OCI-LY7 (cell line): ENCODE measurements at regions not wholly inside any gene's neighbourhood (a gene's known extent, or its start where the extent isn't known, plus 50 kb on each side); places are given as distances from the start of the nearest gene placed in this dataset.

Experiments
- BruUV-seq: library from RNA; stranded (reverse); fragments of 400-500 nt; replicated peaks from 2 replicates; lab custom pipeline; 2021; lab: Mats Ljungman, UMichigan
- CTCF ChIA-PET: fragments of 300-600 bp; sonication (Branson Sonifier 250); formaldehyde crosslinking; loops from one replicate; lab custom pipeline; 2022; ENCODE audit warnings: antibody characterized with exemption; ENCODE audit not compliant: unreplicated experiment; lab: Charles Lee
- POLR2A ChIA-PET: fragments of 300-600 bp; sonication (Branson Sonifier 250); formaldehyde crosslinking; loops from one replicate; lab custom pipeline; 2022; ENCODE audit warnings: antibody characterized with exemption; lab: Charles Lee
- DNase-seq: peaks from one replicate; pipeline ENCODE4 v3.0.0-alpha.2; 2015; ENCODE audit warnings: low spot score
- H2AFZ ChIP-seq: fragments of 200-600 bp; sonication (generic), shearing (Covaris generic); 2 replicates; pipeline ENCODE4 v1.6.1; 2014; ENCODE audit warnings: mild to moderate bottlenecking, antibody characterized with exemption, low read length, moderate library complexity
- H3K27ac ChIP-seq: fragments of 200-600 bp; sonication (generic); 2 replicates; pipeline ENCODE4 v1.5.1; 2014; ENCODE audit warnings: mixed run types, low read depth, mild to moderate bottlenecking, moderate library complexity, low read length, inconsistent platforms; ENCODE audit not compliant: poor library complexity, severe bottlenecking
- H3K36me3 ChIP-seq: fragments of 200-600 bp; sonication (generic); 2 replicates; pipeline ENCODE4 v1.6.1; 2014; ENCODE audit warnings: mild to moderate bottlenecking, antibody characterized with exemption, low read length, moderate library complexity, mixed read lengths; ENCODE audit not compliant: insufficient read depth
- H3K4me1 ChIP-seq: fragments of 200-600 bp; sonication (generic); 2 replicates; pipeline ENCODE4 v1.5.1; 2014; ENCODE audit warnings: mild to moderate bottlenecking, low read length; ENCODE audit not compliant: insufficient read depth, poor library complexity, severe bottlenecking
- H3K4me2 ChIP-seq: fragments of 200-600 bp; sonication (generic); 2 replicates; pipeline ENCODE4 v1.6.1; 2014; ENCODE audit warnings: mild to moderate bottlenecking, low read length
- H3K4me3 ChIP-seq: fragments of 200-600 bp; sonication (generic); 2 replicates; pipeline ENCODE4 v1.5.1; 2014; ENCODE audit warnings: mild to moderate bottlenecking, low read depth, low read length; ENCODE audit not compliant: poor library complexity, severe bottlenecking
- H3K79me2 ChIP-seq: fragments of 200-600 bp; sonication (generic); 2 replicates; pipeline ENCODE4 v1.6.1; 2016; ENCODE audit warnings: low read depth, mild to moderate bottlenecking, low read length, moderate library complexity, mixed read lengths; ENCODE audit not compliant: insufficient read depth
- H3K9me2 ChIP-seq: fragments of 200-600 bp; sonication (generic); 2 replicates; pipeline ENCODE4 v1.6.1; 2016; ENCODE audit warnings: mild to moderate bottlenecking, low read length, mixed read lengths; ENCODE audit not compliant: insufficient read depth
- H3K9me3 ChIP-seq: fragments of 200-600 bp; sonication (generic); 2 replicates; pipeline ENCODE4 v1.6.1; 2014; ENCODE audit warnings: mild to moderate bottlenecking, mixed run types, low read length, mixed read lengths
- H4K20me1 ChIP-seq: fragments of 200-600 bp; sonication (generic); 2 replicates; pipeline ENCODE4 v1.6.1; 2014; ENCODE audit warnings: mild to moderate bottlenecking, antibody characterized with exemption, low read length, moderate library complexity, mixed read lengths; ENCODE audit not compliant: insufficient read depth
- EZH2phosphoT487 ChIP-seq: fragments of 200-600 bp; sonication (generic); IDR thresholded peaks from 2 replicates; pipeline ENCODE4 v1.6.1; 2018; ENCODE audit warnings: low read depth, borderline replicate concordance, mild to moderate bottlenecking, mixed run types, antibody characterized with exemption, low read length, moderate library complexity, mixed read lengths
- intact Hi-C: fragments of 100-400 bp; cut with micrococcal nuclease; formaldehyde crosslinking; loops from one replicate; pipeline ENCODE4 v1.10.0; 2022; ENCODE audit not compliant: unreplicated experiment
- TF ChIP-seq, protein P1 (sequence below): fragments of 200-600 bp; sonication (generic); conservative IDR thresholded peaks from 2 replicates; pipeline ENCODE4 v1.5.1; 2014; ENCODE audit warnings: mild to moderate bottlenecking, antibody characterized with exemption, low read length, moderate library complexity, mixed read lengths

GRCh38 chr17:71461498-71462169 lies 659.2 kb upstream of the SOX9 start:
- Histone ChIP-seq H2AFZ (peak overlapping the region; percentile 41; the same call in 1 of the 2 replicates), H3K9me2 (no peaks in the 10 kb centered on the region), H3K36me3 (no peaks in the 10 kb centered on the region), H3K4me3 (no peak overlapping the region), H3K9me3 (no peaks in the 10 kb centered on the region), H3K4me2 (no peak overlapping the region), H3K4me1 (no peaks in the 10 kb centered on the region), H3K27ac (no peak overlapping the region), H4K20me1 (no peaks in the 10 kb centered on the region), H3K79me2 (no peaks in the 10 kb centered on the region)
- BruUV-seq = no TSS peak
- no peak for DNase-seq
- intact Hi-C loops = loop anchor here (1.0 to 10.0 kb wide), 2 partner anchors 377 to 694 kb away; no protein-coding TSS in a partner anchor
- TF ChIP-seq, protein P1, sequence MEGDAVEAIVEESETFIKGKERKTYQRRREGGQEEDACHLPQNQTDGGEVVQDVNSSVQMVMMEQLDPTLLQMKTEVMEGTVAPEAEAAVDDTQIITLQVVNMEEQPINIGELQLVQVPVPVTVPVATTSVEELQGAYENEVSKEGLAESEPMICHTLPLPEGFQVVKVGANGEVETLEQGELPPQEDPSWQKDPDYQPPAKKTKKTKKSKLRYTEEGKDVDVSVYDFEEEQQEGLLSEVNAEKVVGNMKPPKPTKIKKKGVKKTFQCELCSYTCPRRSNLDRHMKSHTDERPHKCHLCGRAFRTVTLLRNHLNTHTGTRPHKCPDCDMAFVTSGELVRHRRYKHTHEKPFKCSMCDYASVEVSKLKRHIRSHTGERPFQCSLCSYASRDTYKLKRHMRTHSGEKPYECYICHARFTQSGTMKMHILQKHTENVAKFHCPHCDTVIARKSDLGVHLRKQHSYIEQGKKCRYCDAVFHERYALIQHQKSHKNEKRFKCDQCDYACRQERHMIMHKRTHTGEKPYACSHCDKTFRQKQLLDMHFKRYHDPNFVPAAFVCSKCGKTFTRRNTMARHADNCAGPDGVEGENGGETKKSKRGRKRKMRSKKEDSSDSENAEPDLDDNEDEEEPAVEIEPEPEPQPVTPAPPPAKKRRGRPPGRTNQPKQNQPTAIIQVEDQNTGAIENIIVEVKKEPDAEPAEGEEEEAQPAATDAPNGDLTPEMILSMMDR = no peak
- TF ChIP-seq EZH2phosphoT487 = no peak
- ChIA-PET POLR2A (interaction anchor here (0.5 to 1.4 kb wide), 5 partner anchors 9 to 326 kb away, joined by 3 to 4 read pairs (median 3); no protein-coding TSS in a partner anchor), CTCF (no interaction called here)

- POLR2A ChIA-PET = interaction anchor here (0.7 kb wide), 1 partner anchor 622 kb away, joined by 3 read pairs; no protein-coding TSS in a partner anchor
- H3K27ac ChIP-seq = no peak overlapping the region
- intact Hi-C loops = loop anchor here (10.0 kb wide), 1 partner anchor 379 kb away; no protein-coding TSS in a partner anchor
- no TSS peak for BruUV-seq
- H3K9me2 ChIP-seq = 0 out of 2 replicates have a peak, but pooled peaks cover 7% of the 10 kb centered on the region
- TF ChIP-seq, protein P1 = no peak
- no peak for TF ChIP-seq EZH2phosphoT487
- DNase-seq = no peak
- H3K36me3 ChIP-seq = no peaks in the 10 kb centered on the region
- H3K4me3 ChIP-seq = no peak overlapping the region
- no peaks in the 10 kb centered on the region for H3K4me1 ChIP-seq
- H4K20me1 ChIP-seq = no peaks in the 10 kb centered on the region
- no peaks in the 10 kb centered on the region for H3K9me3 ChIP-seq
- CTCF ChIA-PET = no interaction called here
- no peaks in the 10 kb centered on the region for H3K79me2 ChIP-seq
- no peak overlapping the region for H2AFZ ChIP-seq
- H3K4me2 ChIP-seq = no peak overlapping the region
Measured at GRCh38 chr17:71464241-71464640, 656.6 kb upstream of the SOX9 start.

DNA sequence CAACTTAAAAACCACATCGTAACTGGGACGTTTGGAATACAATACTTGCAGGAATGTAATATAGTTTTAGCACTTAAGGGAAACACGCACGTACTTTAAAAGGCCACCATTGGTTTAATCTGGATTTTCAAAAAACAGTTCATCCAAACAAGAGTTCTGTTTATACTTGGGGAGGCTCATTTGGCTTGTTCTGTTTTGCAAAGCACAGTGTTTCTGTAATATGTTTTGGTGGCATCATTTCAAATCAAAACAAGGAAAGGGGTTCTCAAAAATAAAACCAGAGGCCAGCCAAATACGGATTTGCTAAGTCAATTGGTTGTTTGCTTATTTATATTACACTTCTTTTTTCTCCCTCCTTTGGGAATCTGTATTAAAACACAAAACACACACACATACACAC lies 656.1 kb upstream of the SOX9 start:
- intact Hi-C loops = loop anchor here (10.0 kb wide), 1 partner anchor 380 kb away; no protein-coding TSS in a partner anchor
- POLR2A ChIA-PET = interaction anchor here (0.7 kb wide), 2 partner anchors 97 to 622 kb away, joined by 3 to 4 read pairs; no protein-coding TSS in a partner anchor
- CTCF ChIA-PET = no interaction called here
- no peaks in the 10 kb centered on the region for H3K4me1 ChIP-seq
- TF ChIP-seq, protein P1 = no peak
- no peak for TF ChIP-seq EZH2phosphoT487
- 0 out of 2 replicates have a peak, but pooled peaks cover 7% of the 10 kb centered on the region for H3K9me2 ChIP-seq
- no peak overlapping the region for H2AFZ ChIP-seq
- H3K36me3 ChIP-seq = no peaks in the 10 kb centered on the region
- no peak for DNase-seq
- no peak overlapping the region for H3K4me2 ChIP-seq
- H3K27ac ChIP-seq = no peak overlapping the region
- no peaks in the 10 kb centered on the region for H3K79me2 ChIP-seq
- no TSS peak for BruUV-seq
- H4K20me1 ChIP-seq = no peaks in the 10 kb centered on the region
- no peak overlapping the region for H3K4me3 ChIP-seq
- H3K9me3 ChIP-seq = no peaks in the 10 kb centered on the region
